GM18519 (cell line): ENCODE measurements at regions not wholly inside any gene's neighbourhood (a gene's known extent, or its start where the extent isn't known, plus 50 kb on each side); places are given as distances from the start of the nearest gene placed in this dataset.
A peak's percentile ranks its signal among the peaks of the same experiment; 100 is the strongest.
"Not testable (repeated sequence)": the region's sequence is repeated elsewhere in the genome, so short reads cannot be mapped to it uniquely, and the experiment has no call there.

Experiments
- ATAC-seq: cut with Tn5 transposase; IDR thresholded peaks from one replicate; pipeline ENCODE4 v1.9.1; 2021; ENCODE audit warnings: mild to moderate bottlenecking, moderate library complexity; ENCODE audit not compliant: unreplicated experiment, low FRiP score

DNA sequence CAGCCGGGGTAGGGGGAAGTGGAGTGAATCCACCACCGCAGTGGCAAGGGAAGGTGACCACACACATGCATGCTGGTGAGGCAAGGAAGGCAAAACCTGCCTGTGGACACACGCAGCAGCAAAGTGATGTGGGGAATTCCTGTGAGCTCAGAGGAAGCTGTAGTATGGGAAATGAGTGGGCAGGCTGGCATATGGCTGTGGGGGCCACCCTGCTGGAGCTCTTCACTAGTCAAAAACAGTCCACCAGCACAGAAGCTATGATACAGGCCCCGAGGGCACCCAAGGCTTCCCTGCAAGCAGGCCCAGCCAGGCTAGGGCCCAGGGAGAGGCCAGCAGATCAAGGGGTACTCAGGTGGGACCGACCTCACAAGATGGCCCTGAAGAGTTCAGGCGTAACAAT, 239.1 kb downstream of the CHM start:
- ATAC-seq: no peak

DNA sequence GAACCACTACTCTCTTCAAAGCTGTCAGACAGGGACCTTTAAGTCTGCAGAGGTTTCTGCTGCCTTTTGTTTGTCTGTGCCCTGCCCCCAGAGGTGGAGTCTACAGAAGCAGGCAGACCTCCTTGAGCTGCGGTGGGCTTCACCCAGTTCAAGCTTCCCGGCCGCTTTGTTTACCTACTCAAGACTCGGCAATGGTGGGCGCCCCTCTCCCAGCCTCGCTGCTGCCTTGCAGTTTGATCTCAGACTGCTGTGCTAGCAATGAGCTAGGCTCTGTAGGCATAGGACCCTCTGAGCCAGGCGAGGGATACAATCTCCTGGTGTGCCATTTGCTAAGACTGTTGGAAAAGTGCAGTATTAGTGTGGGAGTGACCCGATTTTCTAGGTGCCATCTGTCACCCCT, 275.0 kb downstream of the CHM start:
- ATAC-seq: not testable (repeated sequence)

- ATAC-seq: no peak
These were observed 281.7 kb downstream of the CHM start for GRCh38 chrX:85765651-85766050.

DNA sequence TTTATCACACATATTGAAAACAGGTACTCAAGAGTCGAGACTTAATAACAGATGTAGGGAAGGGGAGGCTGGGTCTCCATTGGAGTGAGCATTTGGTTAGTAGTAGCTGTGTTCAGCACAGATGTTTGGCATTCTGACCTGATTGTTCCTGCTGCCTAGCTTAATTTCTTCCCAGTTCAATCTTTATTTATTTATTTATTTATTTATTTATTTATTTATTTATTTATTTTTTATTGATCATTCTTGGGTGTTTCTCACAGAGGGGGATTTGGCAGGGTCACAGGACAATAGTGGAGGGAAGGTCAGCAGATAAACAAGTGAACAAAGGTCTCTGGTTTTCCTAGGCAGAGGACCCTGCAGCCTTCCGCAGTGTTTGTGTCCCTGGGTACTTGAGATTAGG, 324.3 kb downstream of the CHM start:
- not testable (repeated sequence) for ATAC-seq

DNA sequence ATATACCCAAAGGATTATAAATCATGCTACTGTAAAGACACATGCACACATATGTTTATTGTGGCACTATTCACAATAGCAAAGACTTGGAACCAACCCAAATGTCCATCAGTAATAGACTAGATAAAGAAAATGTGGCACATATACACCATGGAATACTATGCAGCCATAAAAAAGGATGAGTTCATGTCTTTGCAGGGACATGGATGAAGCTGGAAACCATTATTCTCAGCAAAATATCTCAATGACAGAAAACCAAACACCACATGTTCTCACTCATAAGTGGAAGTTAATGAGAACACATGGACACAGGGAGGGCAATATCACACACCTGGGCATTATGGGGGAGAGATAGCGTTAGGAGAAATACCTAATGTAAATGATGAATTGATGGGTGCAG, 323.8 kb upstream of the POF1B start:
- not testable (repeated sequence) for ATAC-seq

GRCh38 chrX:85698921-85699320, 319.5 kb upstream of the POF1B start:
- no peak for ATAC-seq

DNA sequence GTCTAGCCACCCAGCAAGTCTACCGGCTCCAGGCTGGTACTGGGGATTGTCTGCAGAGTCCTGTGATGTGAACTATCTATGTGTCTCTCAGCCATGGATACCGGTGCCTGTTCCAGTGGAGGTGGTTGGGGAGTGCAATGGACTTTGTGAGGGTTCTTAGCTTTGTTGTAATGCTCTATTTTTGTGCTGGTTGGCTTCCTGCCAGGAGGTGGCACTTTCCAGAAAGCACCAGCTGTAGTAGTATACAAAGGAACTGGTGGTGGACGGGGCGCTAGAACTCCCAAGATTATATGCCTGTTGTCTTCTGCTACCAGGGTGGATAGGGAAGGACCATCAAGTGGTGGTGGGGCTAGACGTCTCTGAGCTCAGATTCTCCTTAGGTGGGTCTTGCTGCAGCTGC, 306.4 kb upstream of the POF1B start:
- no peak for ATAC-seq

GRCh38 chrX:85666471-85666870, 287.0 kb upstream of the POF1B start:
- ATAC-seq: no peak

- not testable (repeated sequence) for ATAC-seq
These were observed 284.5 kb upstream of the POF1B start for GRCh38 chrX:85663970-85664369.

DNA sequence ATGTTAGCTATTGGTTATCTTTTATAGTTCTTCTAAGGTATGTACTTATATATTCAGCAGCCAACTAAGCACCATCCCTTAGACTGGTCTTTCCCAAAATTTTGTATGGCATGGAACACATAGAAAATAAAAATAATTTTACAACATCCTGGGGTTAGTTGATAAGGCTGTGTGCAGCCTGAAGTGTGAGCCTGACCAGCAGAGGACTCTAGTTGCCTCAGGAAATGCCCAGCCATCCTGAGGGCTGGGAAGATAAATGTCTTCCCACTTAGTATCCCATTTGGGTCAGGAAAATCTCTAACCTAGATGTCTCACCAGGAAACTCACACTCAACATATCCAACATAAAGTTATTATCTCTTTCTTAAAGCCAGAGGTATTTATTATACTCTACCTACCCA, 251.4 kb upstream of the POF1B start:
- ATAC-seq: no peak

GRCh38 chrX:85627363-85627762, 247.9 kb upstream of the POF1B start:
- ATAC-seq: no peak

DNA sequence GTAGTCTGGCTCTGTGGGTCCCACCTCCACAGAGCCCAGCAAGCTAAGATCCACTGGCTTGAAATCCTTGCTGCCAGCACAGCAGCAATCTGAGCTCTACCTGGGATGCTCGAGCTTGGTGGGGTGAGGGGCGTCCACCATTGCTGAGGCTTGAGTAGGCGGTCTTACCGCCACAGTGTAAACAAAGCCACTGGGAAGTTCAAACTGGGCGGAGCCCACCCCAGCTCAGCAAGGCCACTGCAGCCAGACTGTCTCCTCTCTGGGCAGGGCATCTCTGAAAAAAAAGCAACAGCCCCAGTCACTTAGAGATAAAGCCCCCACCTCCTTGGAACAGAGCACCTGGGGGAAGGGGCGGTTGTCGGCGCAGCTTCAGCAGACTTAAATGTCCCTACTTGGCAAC, 243.2 kb upstream of the POF1B start:
- no peak for ATAC-seq

DNA sequence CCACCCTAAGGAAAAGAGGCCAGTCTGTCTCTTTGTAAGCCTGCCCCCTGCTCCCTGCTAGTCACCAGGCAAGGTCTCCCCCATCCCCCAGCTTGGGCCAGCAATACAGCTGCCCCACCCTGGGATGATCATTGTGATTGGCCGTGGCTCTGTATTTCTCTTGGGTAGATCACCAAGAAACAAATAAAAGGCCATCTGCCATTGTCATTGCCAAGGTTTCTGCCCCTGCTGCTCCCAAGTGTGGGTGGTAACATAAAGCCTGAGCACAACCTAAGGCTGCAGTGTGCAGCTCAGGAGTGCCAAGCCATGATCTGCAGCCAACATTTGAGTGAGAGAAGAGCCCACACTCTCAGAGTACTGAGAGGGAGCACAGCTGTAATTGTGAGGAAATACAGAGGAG, 241.0 kb upstream of the POF1B start:
- no peak for ATAC-seq

DNA sequence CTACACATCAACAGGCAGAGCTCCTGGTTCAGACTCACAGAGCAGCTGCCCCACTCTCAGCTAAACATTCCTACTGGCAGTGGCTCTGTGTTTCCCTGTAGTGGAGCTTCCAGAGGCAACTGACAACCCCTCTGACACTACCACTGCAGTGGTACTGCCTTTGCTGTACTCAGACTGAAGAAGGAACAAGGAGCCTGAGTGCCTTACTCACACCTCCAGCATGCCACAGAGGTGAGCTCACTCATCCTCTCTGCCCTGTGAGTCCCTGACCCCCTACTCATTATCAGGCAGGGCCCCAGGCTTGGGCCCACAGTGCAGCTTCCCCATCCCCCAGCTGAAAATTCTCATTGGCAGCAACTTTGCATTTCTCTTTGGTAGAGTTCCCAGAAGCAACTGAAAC, 240.5 kb upstream of the POF1B start:
- no peak for ATAC-seq

DNA sequence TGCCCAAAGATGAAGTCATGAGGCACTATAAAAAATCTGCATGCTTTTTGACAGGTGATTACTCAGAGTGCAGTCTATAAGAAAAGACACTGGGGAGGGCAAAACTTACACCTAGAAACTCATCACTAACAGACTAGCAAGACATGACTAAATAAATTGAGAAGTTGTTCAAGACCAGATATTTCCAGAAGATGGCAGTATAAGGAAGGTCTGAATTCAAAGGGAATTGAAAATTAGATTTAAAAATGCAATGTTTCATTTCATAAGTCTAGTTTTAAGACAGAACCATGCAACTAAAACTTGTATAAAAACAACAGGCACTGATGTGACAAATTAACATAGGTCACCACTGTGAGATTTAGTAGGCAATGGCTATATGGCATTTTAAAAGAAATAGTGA, 232.5 kb upstream of the POF1B start:
- no peak for ATAC-seq

- ATAC-seq: no peak
These were observed 213.5 kb upstream of the POF1B start for GRCh38 chrX:85592980-85593379.

DNA sequence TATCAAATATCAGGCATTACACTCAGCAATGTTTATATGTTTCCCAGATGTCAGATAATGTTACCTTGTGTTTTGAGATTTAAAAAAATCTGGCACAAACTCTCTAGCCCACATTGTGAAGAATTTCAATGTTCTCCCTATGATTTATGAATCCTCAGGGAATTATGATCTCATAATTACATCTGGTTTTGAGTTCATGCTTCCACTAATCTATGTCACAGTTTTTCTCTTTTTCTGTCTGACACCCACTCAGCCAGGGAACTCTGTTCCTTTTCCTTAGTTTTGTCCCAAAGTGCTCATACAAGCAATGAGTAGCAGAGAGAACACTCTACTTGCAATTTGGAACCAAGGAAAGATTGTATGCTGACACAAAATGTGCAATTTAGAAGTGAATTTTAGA, 212.1 kb upstream of the POF1B start:
- no peak for ATAC-seq

- no peak for ATAC-seq
These were observed 211.2 kb upstream of the POF1B start for GRCh38 chrX:85590638-85591037.

DNA sequence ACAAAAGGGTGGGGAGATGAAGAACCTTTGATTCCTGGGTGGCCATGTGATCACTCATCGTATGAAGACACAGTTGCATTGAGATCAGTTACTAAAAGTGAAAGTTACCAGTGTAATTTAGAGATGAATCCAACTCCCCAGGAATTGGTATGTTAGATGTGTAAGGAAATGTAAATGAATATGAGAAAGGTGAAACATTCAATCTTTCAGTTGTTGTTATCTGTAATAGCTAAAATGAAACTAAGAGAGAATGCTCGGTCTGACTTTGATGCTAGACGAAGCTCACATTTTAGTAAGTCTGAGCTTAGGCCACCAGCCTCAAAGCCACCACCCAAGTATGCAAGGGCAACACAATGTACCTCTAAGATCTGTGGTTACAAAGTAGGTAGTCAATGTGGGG, 194.3 kb upstream of the POF1B start:
- ATAC-seq: peak; percentile 53

DNA sequence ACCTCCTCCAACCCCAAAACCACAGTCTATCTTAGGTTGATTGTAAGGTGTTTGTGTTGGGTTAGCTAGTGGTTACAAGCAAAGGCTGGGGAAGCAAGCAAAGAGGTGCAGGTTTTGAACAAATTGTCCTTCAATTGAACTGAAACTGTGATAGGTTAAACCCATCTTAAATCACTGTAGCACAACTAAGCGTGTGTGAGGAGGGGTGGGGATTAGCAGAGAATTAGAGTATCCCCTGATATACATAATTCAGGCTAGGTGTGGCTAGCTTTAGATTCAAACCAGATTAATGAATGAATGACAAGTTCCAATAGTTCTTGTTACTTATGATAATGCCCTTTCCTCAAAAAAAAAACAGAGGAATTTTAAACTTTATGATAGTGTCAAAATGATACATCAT, 191.0 kb upstream of the POF1B start:
- no peak for ATAC-seq

DNA sequence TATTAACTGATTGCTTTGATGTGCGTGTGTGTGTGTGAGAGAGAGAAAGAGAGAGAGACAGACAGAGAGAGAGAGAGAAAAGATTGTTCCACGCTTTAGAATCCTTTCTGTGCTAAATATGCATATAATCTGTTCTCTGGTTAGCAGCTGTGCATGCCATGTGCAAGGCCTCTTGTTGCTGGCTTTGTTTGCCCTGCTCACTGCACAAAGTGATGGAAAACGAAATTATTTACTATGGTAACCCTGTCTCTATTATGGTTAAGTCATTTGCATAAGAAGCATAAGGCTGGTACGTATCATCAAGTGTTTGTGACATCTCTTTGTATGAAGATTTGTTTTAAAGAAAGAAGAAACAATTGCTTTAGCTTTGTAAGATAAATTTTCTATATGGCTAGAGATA, 190.2 kb upstream of the POF1B start:
- ATAC-seq: no peak

GRCh38 chrX:85569096-85569495, 189.6 kb upstream of the POF1B start:
- no peak for ATAC-seq

GRCh38 chrX:85561231-85561630, 181.8 kb upstream of the POF1B start:
- no peak for ATAC-seq

- no peak for ATAC-seq
These were observed 165.1 kb upstream of the POF1B start for GRCh38 chrX:85544609-85545008.
